HUES6 (cell line): ENCODE measurements at regions not wholly inside any gene's neighbourhood (a gene's known extent, or its start where the extent isn't known, plus 50 kb on each side); places are given as distances from the start of the nearest gene placed in this dataset.
"Not testable (repeated sequence)": the region's sequence is repeated elsewhere in the genome, so short reads cannot be mapped to it uniquely, and the experiment has no call there.

Experiments
- H3K27ac ChIP-seq: 2 replicates; pipeline ENCODE4 v1.7.0; 2013; ENCODE audit warnings: low read depth, mild to moderate bottlenecking, low read length, inconsistent platforms
- H3K27me3 ChIP-seq: 2 replicates; pipeline ENCODE4 v1.6.1; 2013; ENCODE audit warnings: low read length; ENCODE audit not compliant: control insufficient read depth, insufficient read depth
- H3K36me3 ChIP-seq: 2 replicates; pipeline ENCODE4 v1.6.1; 2013; ENCODE audit warnings: low read length; ENCODE audit not compliant: control insufficient read depth, insufficient read depth
- H3K4me1 ChIP-seq: 2 replicates; pipeline ENCODE4 v1.6.1; 2013; ENCODE audit warnings: low read length; ENCODE audit not compliant: control insufficient read depth, insufficient read depth
- H3K4me3 ChIP-seq: 2 replicates; pipeline ENCODE4 v1.5.1; 2013; ENCODE audit warnings: low read depth, low read length
- H3K9ac ChIP-seq: one replicate; pipeline ENCODE4 v1.6.1; 2013; ENCODE audit warnings: mild to moderate bottlenecking, low read length
- H3K9me3 ChIP-seq: 2 replicates; pipeline ENCODE4 v1.6.1; 2013; ENCODE audit warnings: low read depth, low read length; ENCODE audit not compliant: control insufficient read depth, insufficient read depth

GRCh38 chr1:187756684-187757083, 927.9 kb downstream of the PLA2G4A start:
- H3K9me3 ChIP-seq, H3K4me3 ChIP-seq, H3K27ac ChIP-seq, H3K9ac ChIP-seq, H3K4me1 ChIP-seq, H3K36me3 ChIP-seq, H3K27me3 ChIP-seq: not testable (repeated sequence)

DNA sequence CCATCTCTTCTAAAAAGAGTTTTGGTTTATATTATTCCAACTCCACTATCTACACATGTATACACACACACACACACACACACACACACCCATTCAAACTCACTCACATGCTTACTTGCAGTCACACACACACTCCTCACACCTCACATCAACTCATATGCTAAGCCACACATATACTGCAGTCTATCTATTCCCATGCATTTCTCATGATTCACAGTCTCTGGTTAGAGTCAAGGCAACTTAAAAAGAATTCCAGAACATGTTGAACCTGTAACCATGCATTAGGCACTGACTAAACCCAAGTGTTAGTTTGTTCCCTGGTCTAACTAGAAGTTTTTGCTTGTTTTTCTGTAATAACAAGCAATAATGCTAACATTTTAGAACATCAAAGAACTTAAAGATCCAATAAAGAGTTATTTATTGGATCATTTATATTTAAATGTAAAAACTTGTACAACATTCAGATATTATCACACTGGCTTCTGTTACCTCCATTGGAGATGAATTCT, 931.1 kb downstream of the PLA2G4A start:
- Histone ChIP-seq H3K9ac (no peak overlapping the region), H3K4me1 (no peaks in the 10 kb centered on the region), H3K4me3 (no peak overlapping the region), H3K36me3 (no peaks in the 10 kb centered on the region), H3K27ac (no peak overlapping the region), H3K9me3 (peaks cover 13% of the 10 kb centered on the region), H3K27me3 (no peaks in the 10 kb centered on the region)

- no peaks in the 10 kb centered on the region for H3K36me3 ChIP-seq
Measured at GRCh38 chr1:187762118-187762517, 933.4 kb downstream of the PLA2G4A start.

GRCh38 chr1:187763465-187763864, 934.7 kb downstream of the PLA2G4A start:
- no peak overlapping the region for H3K27ac ChIP-seq
- H3K4me1 ChIP-seq, result no peaks in the 10 kb centered on the region
- H3K36me3 ChIP-seq, result no peaks in the 10 kb centered on the region
- H3K9me3 ChIP-seq, result peaks cover 11% of the 10 kb centered on the region
- H3K9ac ChIP-seq, result no peak overlapping the region
- no peak overlapping the region for H3K4me3 ChIP-seq
- no peaks in the 10 kb centered on the region for H3K27me3 ChIP-seq

More at GRCh38 chr1:187762118-187762517, 933.4 kb downstream of the PLA2G4A start:
- peaks cover 11% of the 10 kb centered on the region for H3K9me3 ChIP-seq
- no peaks in the 10 kb centered on the region for H3K27me3 ChIP-seq
- no peak overlapping the region for H3K27ac ChIP-seq
- H3K4me3 ChIP-seq, result no peak overlapping the region
- H3K9ac ChIP-seq, result no peak overlapping the region
- H3K4me1 ChIP-seq, result no peaks in the 10 kb centered on the region

GRCh38 chr1:187763976-187764375, 935.2 kb downstream of the PLA2G4A start:
- H3K9ac ChIP-seq, result no peak overlapping the region
- no peak overlapping the region for H3K27ac ChIP-seq
- H3K4me1 ChIP-seq, result no peaks in the 10 kb centered on the region
- no peak overlapping the region for H3K4me3 ChIP-seq
- no peaks in the 10 kb centered on the region for H3K36me3 ChIP-seq
- peaks cover 11% of the 10 kb centered on the region for H3K9me3 ChIP-seq
- no peaks in the 10 kb centered on the region for H3K27me3 ChIP-seq

- H3K4me3 ChIP-seq, result no peak overlapping the region
- H3K36me3 ChIP-seq, result no peaks in the 10 kb centered on the region
- H3K9ac ChIP-seq, result no peak overlapping the region
- H3K4me1 ChIP-seq, result no peaks in the 10 kb centered on the region
- H3K27ac ChIP-seq, result no peak overlapping the region
- no peaks in the 10 kb centered on the region for H3K27me3 ChIP-seq
- no peaks in the 10 kb centered on the region for H3K9me3 ChIP-seq
Measured at GRCh38 chr1:187771396-187771795, 942.6 kb downstream of the PLA2G4A start.

- Histone ChIP-seq H3K27ac (no peak overlapping the region), H3K4me3 (no peak overlapping the region), H3K9me3 (no peaks in the 10 kb centered on the region), H3K4me1 (no peaks in the 10 kb centered on the region), H3K27me3 (no peaks in the 10 kb centered on the region), H3K36me3 (no peaks in the 10 kb centered on the region), H3K9ac (no peak overlapping the region)
Measured at GRCh38 chr1:187773168-187773567, 944.4 kb downstream of the PLA2G4A start.

DNA sequence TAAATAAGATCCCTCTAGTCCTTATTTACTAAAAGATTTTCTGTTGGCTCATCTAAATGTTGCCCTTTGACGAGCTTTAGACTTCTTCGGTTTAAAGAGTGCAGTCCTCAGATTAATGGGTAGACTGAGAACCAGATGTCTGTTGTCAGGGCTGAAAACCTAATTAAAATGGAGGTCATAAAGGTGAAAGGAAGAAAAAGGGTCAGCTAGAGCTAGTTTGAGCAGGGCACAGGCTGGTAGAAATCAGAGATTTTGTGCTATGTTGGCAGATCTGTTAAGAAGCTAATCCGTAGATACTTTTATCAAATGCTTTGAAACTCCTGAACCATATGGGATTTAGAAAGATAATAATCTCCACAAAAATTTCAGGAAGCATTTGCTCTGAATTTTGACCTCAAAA, 959.0 kb downstream of the PLA2G4A start:
- no peak overlapping the region for H3K4me3 ChIP-seq
- H3K36me3 ChIP-seq, result no peaks in the 10 kb centered on the region
- no peaks in the 10 kb centered on the region for H3K9me3 ChIP-seq
- H3K4me1 ChIP-seq, result no peaks in the 10 kb centered on the region
- no peak overlapping the region for H3K27ac ChIP-seq
- no peaks in the 10 kb centered on the region for H3K27me3 ChIP-seq
- H3K9ac ChIP-seq, result no peak overlapping the region

GRCh38 chr1:187788718-187789117, 960.0 kb downstream of the PLA2G4A start:
- no peak overlapping the region for H3K4me3 ChIP-seq
- no peak overlapping the region for H3K9ac ChIP-seq
- H3K27ac ChIP-seq, result no peak overlapping the region
- H3K9me3 ChIP-seq, result no peaks in the 10 kb centered on the region
- H3K4me1 ChIP-seq, result no peaks in the 10 kb centered on the region
- no peaks in the 10 kb centered on the region for H3K36me3 ChIP-seq
- H3K27me3 ChIP-seq, result no peaks in the 10 kb centered on the region

GRCh38 chr1:187790724-187791123, 962.0 kb downstream of the PLA2G4A start:
- Histone ChIP-seq H3K27me3 (no peaks in the 10 kb centered on the region), H3K9me3 (no peaks in the 10 kb centered on the region), H3K36me3 (no peaks in the 10 kb centered on the region), H3K4me3 (no peak overlapping the region), H3K27ac (no peak overlapping the region), H3K4me1 (peaks cover 6% of the 10 kb centered on the region), H3K9ac (no peak overlapping the region)

DNA sequence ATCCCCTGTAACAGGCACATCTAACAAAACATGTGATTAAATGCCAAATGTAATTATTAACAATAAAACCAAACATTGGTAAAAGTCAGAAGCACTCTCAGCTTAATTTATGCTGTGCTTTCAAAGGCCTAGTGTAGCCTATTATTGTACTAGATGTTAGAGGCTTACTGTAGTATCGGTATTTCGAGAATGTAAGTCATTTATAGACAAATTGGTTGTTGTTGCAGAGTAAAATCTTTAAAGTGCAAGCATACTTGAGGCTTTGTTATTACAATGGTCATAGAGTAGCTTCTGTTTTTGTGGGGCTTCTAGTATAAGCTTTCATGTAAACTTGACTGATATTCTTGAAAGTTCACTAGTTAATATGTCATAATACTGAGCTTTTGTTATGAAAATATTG, 965.8 kb downstream of the PLA2G4A start:
- Histone ChIP-seq H3K4me3 (no peak overlapping the region), H3K36me3 (no peaks in the 10 kb centered on the region), H3K27me3 (no peaks in the 10 kb centered on the region), H3K4me1 (peaks cover 6% of the 10 kb centered on the region), H3K27ac (no peak overlapping the region), H3K9ac (no peak overlapping the region), H3K9me3 (no peaks in the 10 kb centered on the region)

- no peaks in the 10 kb centered on the region for H3K4me1 ChIP-seq
- no peaks in the 10 kb centered on the region for H3K27me3 ChIP-seq
- H3K9ac ChIP-seq, result no peak overlapping the region
- H3K36me3 ChIP-seq, result no peaks in the 10 kb centered on the region
- no peak overlapping the region for H3K4me3 ChIP-seq
- no peak overlapping the region for H3K27ac ChIP-seq
- H3K9me3 ChIP-seq, result peaks cover 4% of the 10 kb centered on the region
Measured at GRCh38 chr1:187809549-187809948, 980.8 kb downstream of the PLA2G4A start.
